Activated CD4-positive, alpha-beta T cell treated with anti-CD3 and anti-CD28 coated beads for 4 hours (primary cell): ENCODE measurements at regions not wholly inside any gene's neighbourhood (a gene's known extent, or its start where the extent isn't known, plus 50 kb on each side); places are given as distances from the start of the nearest gene placed in this dataset.
"Not testable (repeated sequence)": the region's sequence is repeated elsewhere in the genome, so short reads cannot be mapped to it uniquely, and the experiment has no call there.

Experiments
- DNase-seq, 2 donors: peaks; one replicate each; pipeline ENCODE4 v3.0.0-alpha.2; 2020

DNA sequence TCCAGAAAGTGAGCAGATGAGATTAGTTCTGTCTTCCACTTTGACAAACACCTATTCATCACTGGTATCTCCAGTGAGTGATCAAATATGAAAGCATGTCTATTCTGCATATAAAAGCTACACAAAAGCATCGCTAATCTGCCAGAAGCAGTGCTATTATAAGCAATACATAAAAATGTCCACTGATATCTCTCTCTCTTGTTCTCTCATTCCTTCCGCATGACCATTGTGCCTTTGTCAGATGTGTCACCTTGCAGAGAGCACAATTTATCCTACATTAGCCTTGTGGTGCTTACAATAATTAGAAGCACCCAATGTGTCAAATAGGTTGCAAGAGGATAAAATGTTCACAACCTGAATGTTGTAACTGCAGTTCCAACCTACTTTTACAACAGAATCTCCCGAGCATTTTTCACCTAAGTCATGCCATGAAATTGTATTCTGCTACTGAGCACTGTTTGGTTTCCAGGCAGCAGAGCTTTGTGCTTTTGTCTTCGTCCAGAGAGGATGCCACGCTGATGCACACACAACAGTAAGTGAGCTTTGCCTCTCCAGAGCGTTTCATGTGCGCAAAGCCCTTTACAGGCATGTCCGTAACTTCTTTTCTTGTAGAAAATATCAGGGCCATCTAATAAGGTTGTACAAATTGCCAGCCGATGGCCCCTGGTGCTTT is 198.7 kb upstream of the PLD5 start:
- no peak for DNase-seq

- DNase-seq: no peak
Observed at GRCh38 chr1:242718967-242719366, 194.5 kb upstream of the PLD5 start.

DNA sequence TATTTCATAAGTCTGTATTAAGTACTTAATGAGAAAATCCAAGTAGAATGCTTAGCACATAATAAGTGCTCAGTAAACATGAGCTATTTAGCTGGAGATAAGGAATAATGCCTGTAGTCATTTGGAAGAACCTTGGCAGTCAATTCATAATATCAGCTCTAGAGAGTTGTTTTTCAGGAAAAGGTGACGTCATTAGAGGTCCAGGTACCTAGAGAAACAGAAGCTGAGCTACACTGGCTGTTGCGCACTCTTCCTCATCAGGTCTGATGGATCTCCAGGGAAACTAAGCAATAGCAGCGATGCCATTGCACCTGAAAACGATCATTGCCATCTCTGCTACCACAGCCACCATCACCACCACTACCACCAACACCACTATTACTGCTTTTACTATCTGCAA is 187.8 kb upstream of the PLD5 start:
- DNase-seq: no peak

DNA sequence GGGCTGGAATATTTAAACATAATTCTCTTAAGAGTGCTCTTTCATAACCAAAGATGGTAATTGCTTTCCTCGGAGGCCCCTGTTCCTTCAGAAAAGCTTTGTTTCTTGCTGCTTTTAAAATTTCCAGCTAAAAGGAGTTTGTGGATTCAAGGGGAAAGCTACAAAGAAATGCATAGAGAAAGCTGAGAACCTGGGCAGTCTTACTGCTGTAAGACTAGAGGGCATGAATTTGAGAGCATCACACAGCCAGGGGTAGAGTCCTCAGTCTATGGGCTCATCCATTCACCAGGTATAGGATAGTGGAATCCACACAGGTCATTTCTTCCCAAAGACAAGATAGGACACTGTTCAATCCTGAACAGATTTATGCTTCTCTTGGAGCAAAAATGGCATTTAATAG is 186.3 kb upstream of the PLD5 start:
- no peak for DNase-seq

DNA sequence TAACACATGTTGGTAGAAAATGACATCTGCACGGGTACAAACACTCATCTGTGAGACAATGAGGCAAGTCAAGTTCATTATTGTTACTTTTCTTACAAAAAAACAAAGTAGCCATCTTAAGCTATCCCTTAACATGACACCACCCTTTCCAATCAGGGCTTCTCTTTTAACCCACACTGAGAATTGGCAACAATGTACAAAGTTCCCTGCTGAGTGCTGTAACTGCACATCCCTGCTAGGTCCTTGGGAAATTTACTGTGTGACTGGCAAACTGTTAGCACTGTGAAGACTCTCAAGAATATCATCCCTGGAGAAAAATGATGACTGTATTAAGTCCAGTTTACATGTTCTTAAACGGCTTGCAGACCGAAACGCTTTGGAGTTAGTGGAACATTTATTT is 185.8 kb upstream of the PLD5 start:
- no peak for DNase-seq

DNA sequence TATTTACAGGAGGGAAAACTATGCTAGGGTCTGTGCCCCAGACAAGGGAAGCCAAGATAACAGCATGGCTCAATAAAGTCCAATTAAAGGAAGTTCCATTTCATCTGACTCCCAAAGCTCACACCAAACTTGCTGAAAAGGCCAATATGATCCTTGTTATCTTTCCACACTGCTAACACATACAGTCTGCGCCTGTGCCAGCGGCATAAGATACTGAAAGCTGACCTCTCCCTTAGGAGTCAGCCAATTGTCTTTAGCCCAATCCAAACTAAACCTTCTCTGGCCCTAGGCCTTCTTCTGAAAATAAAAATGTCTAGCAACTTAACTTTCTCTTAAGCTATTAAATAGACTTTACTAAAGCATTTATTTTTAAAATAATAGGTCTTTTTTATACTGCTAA is 179.0 kb upstream of the PLD5 start:
- no peak for DNase-seq

DNA sequence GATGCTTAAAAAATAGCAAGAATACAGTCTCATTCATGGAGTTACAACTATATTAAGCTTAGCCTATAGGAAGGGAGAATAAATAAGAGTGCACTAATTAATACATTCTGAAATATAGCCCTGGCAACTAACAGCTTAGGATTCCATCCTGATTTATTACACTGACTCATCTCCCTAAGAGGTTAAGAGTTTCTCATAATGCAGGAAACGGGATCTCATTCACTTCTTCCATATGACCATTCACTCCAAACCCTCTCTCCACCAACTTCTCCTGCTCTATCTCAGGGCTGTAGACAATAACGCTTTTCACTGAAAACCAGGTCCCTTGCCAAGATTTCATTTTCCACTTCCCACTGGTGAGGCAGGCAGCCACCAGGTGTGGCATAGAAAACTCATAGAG is 168.5 kb upstream of the PLD5 start:
- no peak for DNase-seq

- DNase-seq: no peak
Observed at GRCh38 chr1:242691610-242691945, 167.1 kb upstream of the PLD5 start.

GRCh38 chr1:242690849-242691609 is 166.5 kb upstream of the PLD5 start:
- DNase-seq: no peak

DNA sequence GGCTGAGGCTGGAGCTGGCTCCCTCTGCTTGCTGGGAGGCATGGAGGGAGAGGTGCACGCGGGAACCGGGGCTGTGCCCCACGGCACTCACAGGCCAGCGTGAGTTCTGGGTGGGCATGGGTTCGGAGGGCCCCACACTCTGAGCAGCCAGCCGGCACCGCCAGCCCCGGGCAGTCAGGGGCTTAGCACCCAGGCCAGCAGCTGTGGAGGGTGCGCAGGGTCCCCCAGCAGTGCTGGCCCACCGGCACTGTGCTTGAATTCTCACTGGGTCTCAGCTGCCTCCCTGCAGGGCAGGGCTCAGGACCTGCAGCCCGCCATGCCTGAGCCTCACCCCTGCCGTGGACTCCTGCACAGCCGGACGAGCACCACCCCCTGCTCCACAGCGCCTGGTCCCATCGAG is 164.9 kb upstream of the PLD5 start:
- no peak for DNase-seq

DNA sequence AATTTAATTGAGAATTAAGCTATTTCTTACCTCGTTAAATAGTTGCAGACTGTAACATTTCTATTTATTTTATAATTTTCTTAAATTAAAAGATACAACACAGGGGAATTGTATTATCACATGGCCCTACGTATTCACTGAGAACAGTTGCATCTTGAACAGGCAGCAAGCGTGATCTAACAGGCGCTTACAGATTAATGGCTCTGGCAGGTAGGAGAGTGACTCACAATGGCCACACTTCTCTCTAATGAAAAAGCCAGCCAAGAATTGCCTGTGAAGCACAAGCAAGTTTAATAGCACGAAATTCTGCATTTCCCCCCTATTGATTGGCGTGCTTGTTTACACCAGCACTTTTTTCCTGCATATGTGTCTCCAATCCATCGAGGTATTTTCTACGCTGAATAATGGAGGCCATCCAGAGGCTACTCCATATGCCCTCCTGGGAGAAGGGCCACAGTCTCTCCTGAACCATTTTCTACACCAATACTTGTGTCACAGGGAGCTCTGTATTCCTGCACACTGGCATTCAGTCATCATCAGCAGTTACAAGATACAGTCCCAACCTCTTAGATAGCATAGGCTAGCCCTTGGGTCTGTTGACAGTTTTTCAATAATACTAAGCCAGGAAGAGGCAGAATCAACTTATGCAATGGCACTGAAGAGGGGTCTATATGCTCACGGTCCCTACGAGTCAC is 150.6 kb upstream of the PLD5 start:
- no peak for DNase-seq

GRCh38 chr1:242673652-242674051 is 149.2 kb upstream of the PLD5 start:
- no peak for DNase-seq

- not testable (repeated sequence) for DNase-seq
Observed at GRCh38 chr1:242673165-242673564, 148.7 kb upstream of the PLD5 start.

- no peak for DNase-seq
Observed at GRCh38 chr1:242670019-242670418, 145.5 kb upstream of the PLD5 start.

DNA sequence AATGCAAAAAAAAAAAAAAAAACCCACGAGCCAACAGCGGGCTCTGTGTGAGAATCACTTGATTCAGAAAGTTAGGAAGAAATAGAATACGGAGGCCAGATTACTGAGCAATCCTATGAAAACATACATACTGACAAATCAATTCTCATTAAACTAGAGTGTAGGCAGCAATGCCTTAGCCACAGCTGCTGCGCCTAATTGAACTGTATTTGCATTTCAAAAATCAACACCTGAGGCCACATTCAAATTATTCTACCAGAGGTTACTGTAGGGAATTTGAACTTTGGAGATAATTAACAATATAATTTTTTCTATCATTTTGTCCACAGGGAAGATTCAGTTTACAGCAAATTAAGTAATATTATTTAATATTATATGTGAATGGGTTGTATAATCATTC is 138.4 kb upstream of the PLD5 start:
- no peak for DNase-seq

GRCh38 chr1:242653772-242654171 is 129.3 kb upstream of the PLD5 start:
- DNase-seq: not testable (repeated sequence)

GRCh38 chr1:242651817-242652216 is 127.3 kb upstream of the PLD5 start:
- no peak for DNase-seq

GRCh38 chr1:242641461-242641860 is 117.0 kb upstream of the PLD5 start:
- no peak for DNase-seq

- DNase-seq: no peak
Observed at GRCh38 chr1:242639104-242639503, 114.6 kb upstream of the PLD5 start.

DNA sequence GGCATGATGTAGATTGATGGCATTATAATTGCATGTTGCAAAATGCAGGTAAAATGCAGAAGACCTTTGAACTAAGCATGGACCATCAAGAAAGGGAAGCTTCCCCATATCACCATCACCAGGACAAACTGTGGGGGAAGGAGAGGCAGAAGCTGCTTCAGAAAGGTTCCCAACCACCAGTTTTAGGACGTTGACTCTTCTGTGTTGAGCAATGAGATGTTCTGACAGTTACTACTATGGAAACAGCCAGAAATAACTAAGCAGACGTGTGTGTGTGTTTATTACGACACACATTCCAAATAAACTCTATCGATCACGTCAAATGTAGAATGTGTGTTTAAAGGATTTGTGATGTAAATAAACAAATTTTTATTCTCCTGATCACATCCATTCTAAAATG is 110.2 kb upstream of the PLD5 start:
- no peak for DNase-seq

GRCh38 chr1:242629396-242629795 is 104.9 kb upstream of the PLD5 start:
- no peak for DNase-seq

- DNase-seq: no peak
Observed at GRCh38 chr1:242623756-242624155, 99.3 kb upstream of the PLD5 start.

DNA sequence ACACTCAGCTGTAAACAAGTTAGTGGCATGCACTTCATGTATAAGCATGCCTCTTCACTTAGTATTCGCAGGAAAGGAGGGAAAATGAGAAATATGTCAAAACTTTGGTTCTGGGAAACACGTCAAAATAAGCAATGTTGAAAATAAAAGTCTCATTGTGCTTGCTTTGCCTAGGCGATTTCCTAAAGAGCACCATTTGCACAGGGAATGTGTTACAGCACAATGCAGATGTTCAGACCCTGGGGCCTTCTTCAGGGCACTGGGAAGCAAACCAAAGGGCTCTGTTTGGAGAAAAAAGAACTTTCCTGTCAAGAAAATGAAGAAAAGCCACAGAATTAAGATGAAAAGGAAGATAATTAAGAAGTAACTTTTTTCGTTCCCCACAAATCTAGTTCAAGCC is 98.6 kb upstream of the PLD5 start:
- no peak for DNase-seq

DNA sequence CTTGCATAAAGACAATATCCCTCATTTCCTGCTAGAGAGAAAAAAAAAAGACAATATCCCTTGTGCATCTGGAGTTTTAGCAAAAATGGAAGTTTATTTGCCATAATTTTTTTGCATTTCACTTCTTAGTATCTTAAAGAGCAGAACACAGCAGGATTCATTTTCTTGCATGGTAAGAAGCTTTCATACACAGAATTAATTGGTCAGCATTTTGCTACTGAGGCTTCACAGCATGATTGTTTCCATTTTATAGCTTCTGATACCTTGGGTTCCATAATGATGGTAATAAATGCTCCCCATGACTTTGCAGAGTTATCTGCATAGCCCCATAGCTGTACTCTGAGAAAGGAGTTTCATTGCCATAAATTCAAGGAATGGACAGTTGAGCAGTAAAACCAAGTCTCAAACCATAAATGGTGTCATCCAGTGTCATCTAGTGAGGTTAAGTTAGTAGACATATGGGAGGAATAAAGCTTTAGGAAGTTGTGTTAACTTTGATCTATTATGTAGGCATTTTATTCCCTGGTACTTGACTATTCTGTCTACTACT is 88.8 kb upstream of the PLD5 start:
- no peak for DNase-seq
